AG10803 (cell line): ENCODE measurements at regions not wholly inside any gene's neighbourhood (a gene's known extent, or its start where the extent isn't known, plus 50 kb on each side); places are given as distances from the start of the nearest gene placed in this dataset.

Experiments used
- DNase-seq: peaks from one replicate; pipeline ENCODE4 v3.0.0; 2010; ENCODE audit warnings: low read depth
- H3K4me3 ChIP-seq: 2 replicates; pipeline ENCODE4 v1.5.1; 2011; ENCODE audit warnings: mild to moderate bottlenecking, low read length, control low read depth
- TF ChIP-seq, protein P1 (sequence below): conservative IDR thresholded peaks from 2 replicates; pipeline ENCODE4 v1.5.1; 2011; ENCODE audit warnings: mild to moderate bottlenecking, low read length, control low read depth, inconsistent platforms

- no peak overlapping the region for H3K4me3 ChIP-seq
- TF ChIP-seq, protein P1, sequence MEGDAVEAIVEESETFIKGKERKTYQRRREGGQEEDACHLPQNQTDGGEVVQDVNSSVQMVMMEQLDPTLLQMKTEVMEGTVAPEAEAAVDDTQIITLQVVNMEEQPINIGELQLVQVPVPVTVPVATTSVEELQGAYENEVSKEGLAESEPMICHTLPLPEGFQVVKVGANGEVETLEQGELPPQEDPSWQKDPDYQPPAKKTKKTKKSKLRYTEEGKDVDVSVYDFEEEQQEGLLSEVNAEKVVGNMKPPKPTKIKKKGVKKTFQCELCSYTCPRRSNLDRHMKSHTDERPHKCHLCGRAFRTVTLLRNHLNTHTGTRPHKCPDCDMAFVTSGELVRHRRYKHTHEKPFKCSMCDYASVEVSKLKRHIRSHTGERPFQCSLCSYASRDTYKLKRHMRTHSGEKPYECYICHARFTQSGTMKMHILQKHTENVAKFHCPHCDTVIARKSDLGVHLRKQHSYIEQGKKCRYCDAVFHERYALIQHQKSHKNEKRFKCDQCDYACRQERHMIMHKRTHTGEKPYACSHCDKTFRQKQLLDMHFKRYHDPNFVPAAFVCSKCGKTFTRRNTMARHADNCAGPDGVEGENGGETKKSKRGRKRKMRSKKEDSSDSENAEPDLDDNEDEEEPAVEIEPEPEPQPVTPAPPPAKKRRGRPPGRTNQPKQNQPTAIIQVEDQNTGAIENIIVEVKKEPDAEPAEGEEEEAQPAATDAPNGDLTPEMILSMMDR, result no peak
- no peak for DNase-seq
These were observed 154.0 kb upstream of the AADAT start for GRCh38 chr4:170243662-170244288.

DNA sequence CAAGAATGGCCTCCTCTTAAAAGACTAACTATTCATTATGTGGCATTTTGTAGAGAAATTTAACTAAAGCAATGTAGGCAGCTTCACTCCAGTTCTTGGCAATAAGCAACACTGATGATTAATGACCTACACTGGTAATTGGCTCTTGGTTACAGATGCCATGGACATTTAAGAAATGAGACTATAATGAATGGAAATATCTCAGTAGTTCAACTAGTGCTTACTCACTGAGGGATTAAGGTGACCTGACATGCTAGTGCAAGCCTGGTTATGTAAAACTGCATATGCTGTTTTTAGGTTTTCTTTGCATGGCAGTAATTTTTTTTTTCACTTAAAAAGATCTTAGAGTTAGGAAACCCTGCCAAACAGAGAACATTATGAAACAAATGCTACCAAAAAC is 152.7 kb upstream of the AADAT start:
- DNase-seq, result peak; percentile 10
- TF ChIP-seq, protein P1, result no peak
- no peak overlapping the region for H3K4me3 ChIP-seq

- H3K4me3 ChIP-seq, result no peak overlapping the region
- TF ChIP-seq, protein P1, result no peak
- no peak for DNase-seq
These were observed 145.0 kb upstream of the AADAT start for GRCh38 chr4:170234800-170235199.

- no peak for DNase-seq
- TF ChIP-seq, protein P1, result no peak
- H3K4me3 ChIP-seq, result no peak overlapping the region
These were observed 141.6 kb upstream of the AADAT start for GRCh38 chr4:170231377-170231776.

DNA sequence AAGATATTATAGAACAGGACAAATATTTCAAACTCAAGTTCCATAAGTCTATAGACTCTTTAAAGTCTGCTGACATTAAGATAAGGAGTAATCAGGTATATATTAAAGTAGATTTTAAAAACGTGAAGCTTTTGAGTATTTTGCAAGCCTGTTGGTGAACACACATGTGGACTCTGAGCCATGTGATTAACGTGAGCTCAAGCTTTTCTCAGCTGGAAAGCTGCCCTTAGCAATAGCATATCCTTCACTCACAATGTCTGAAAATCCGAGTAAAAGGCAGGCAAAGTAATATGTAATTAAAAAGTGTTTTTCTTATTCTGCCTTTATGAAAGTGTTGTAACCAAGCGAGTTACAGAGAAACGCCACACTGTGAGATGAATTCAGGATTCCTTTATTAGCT is 140.5 kb upstream of the AADAT start:
- DNase-seq, result no peak
- TF ChIP-seq, protein P1, result no peak
- H3K4me3 ChIP-seq, result no peak overlapping the region

DNA sequence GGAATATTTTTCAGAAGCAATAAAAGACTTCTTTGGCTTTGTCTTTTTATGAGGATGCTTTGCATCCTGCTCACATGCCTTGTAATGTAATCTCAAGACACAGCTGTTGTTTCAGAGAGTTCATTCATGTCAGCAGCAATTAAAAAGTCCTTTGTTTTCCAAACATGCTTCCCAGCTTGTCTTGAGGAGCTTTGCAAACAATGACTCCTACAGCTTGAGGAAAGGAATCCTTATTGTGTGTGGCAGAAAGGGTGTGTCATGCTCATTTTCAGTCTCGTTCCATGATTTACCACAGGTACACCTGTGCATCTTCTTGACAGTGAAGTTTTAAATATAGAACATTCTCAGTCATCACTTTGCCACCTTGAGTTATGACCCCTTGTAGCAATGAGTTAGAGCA is 139.2 kb upstream of the AADAT start:
- DNase-seq, result no peak
- TF ChIP-seq, protein P1, result no peak
- no peak overlapping the region for H3K4me3 ChIP-seq

DNA sequence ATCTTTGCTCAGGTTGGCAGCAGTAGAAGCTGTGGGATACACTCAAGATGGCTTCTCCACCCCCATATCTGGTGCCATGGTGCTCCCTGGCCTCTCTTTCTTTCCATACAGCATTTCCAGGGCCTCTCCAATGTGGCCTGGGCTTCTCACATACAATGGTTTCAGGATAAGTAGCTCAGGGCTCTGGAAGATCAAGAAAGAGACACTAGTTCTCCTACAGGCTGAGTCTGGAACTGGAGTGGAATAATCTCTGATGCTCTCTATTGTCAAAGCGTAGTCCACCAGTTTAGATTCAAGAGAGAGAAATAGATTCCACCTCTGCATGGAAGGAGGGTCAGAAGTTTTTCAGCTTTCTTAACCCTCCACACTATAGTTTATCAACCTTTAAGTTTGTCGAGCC is 138.2 kb upstream of the AADAT start:
- DNase-seq, result no peak
- H3K4me3 ChIP-seq, result no peak overlapping the region
- TF ChIP-seq, protein P1, result no peak
